ENCODE measurements at regions not wholly inside any gene's neighbourhood (a gene's known extent, or its start where the extent isn't known, plus 50 kb on each side); places are given as distances from the start of the nearest gene placed in this dataset.

DNA sequence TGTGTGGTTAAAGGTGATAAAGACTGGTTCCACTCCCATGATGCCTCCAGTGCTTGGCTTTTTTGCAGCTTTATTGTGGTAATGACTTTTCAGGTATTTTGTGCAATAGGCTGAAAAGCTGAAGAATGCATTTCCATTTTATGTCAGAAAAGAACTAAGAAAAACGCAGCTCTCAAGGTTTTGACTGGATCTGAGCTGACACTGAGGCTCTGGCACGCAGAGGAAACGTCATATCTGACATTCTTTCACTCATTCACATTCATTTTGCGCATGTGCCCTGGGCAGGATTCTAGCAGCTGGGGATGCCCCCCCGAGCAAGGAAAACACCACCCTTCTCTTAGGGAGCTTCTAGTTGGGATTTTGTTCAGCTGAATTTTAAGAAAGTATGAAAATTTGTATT lies 408.5 kb upstream of the MKI67 start:
- no peak for TF ChIP-seq ZMYM4 (CRISPR knock-in tag; IDR thresholded peaks at IDR 0.05)
- TF ChIP-seq RNF2 (conservative IDR thresholded peaks at IDR 0.05; ENCODE audit: low read depth): no peak
- TF ChIP-seq FOXC1 (CRISPR knock-in tag; IDR thresholded peaks at IDR 0.05; ENCODE audit: borderline replicate concordance): no peak
- TF ChIP-seq ESRRA (CRISPR knock-in tag; IDR thresholded peaks at IDR 0.05; ENCODE audit: low read depth): no peak
- TF ChIP-seq FOXJ3 (CRISPR knock-in tag; IDR thresholded peaks at IDR 0.05; ENCODE audit: borderline replicate concordance): no peak

Data from HepG2 (cell line).